Inferior parietal cortex (tissue), 1 donor: ENCODE measurements at regions not wholly inside any gene's neighbourhood (a gene's known extent, or its start where the extent isn't known, plus 50 kb on each side); places are given as distances from the start of the nearest gene placed in this dataset.
A peak's percentile ranks its signal among the peaks of the same experiment; 100 is the strongest.

ENCODE experiments used
- DNase-seq: peaks from one replicate; pipeline ENCODE4 v3.0.0-alpha.2; 2016; ENCODE audit errors: extremely low spot score

GRCh38 chr2:22481486-22482259, 903.3 kb upstream of the KLHL29 start:
- no peak for DNase-seq

- DNase-seq: no peak
Observed at GRCh38 chr2:22483036-22483435, 901.9 kb upstream of the KLHL29 start.

- DNase-seq: no peak
Observed at GRCh38 chr2:22485486-22485885, 899.5 kb upstream of the KLHL29 start.

- no peak for DNase-seq
Observed at GRCh38 chr2:22486343-22486742, 898.6 kb upstream of the KLHL29 start.

GRCh38 chr2:22487036-22487435, 897.9 kb upstream of the KLHL29 start:
- no peak for DNase-seq

- no peak for DNase-seq
Observed at GRCh38 chr2:22487541-22487940, 897.4 kb upstream of the KLHL29 start.

- no peak for DNase-seq
Observed at GRCh38 chr2:22491442-22491841, 893.5 kb upstream of the KLHL29 start.

- no peak for DNase-seq
Observed at GRCh38 chr2:22494156-22494555, 890.8 kb upstream of the KLHL29 start.

- no peak for DNase-seq
Observed at GRCh38 chr2:22497064-22497463, 887.9 kb upstream of the KLHL29 start.

GRCh38 chr2:22497789-22498188, 887.2 kb upstream of the KLHL29 start:
- DNase-seq: no peak

GRCh38 chr2:22499082-22499839, 885.7 kb upstream of the KLHL29 start:
- DNase-seq: peak; percentile 50

GRCh38 chr2:22500555-22500935, 884.4 kb upstream of the KLHL29 start:
- DNase-seq: no peak

GRCh38 chr2:22501851-22502250, 883.1 kb upstream of the KLHL29 start:
- DNase-seq: peak; percentile 14

GRCh38 chr2:22513563-22513962, 871.4 kb upstream of the KLHL29 start:
- DNase-seq: no peak

GRCh38 chr2:22517141-22517540, 867.8 kb upstream of the KLHL29 start:
- no peak for DNase-seq

GRCh38 chr2:22518641-22519040, 866.3 kb upstream of the KLHL29 start:
- no peak for DNase-seq

- no peak for DNase-seq
Observed at GRCh38 chr2:22520369-22521288, 864.4 kb upstream of the KLHL29 start.

GRCh38 chr2:22521620-22522019, 863.4 kb upstream of the KLHL29 start:
- no peak for DNase-seq

- no peak for DNase-seq
Observed at GRCh38 chr2:22525681-22526080, 859.3 kb upstream of the KLHL29 start.

- DNase-seq: no peak
Observed at GRCh38 chr2:22530131-22530530, 854.8 kb upstream of the KLHL29 start.

- no peak for DNase-seq
Observed at GRCh38 chr2:22536133-22536532, 848.8 kb upstream of the KLHL29 start.

GRCh38 chr2:22554453-22554852, 830.5 kb upstream of the KLHL29 start:
- no peak for DNase-seq
